Activated naive CD4-positive, alpha-beta T cell treated with anti-CD3 and anti-CD28 coated beads, Interleukin-2, amount 50 U/mL, for 24 hours (primary cell): ENCODE measurements at regions not wholly inside any gene's neighbourhood (a gene's known extent, or its start where the extent isn't known, plus 50 kb on each side); places are given as distances from the start of the nearest gene placed in this dataset.

Experiments
- H3K27ac Mint-ChIP-seq: one replicate; pipeline ENCODE4 v1.8.0; 2021; ENCODE audit warnings: mild to moderate bottlenecking, mixed read lengths
- H3K27me3 Mint-ChIP-seq: one replicate; pipeline ENCODE4 v1.8.0; 2021; ENCODE audit warnings: mixed read lengths
- H3K36me3 Mint-ChIP-seq: one replicate; pipeline ENCODE4 v1.8.0; 2021; ENCODE audit warnings: mixed read lengths
- H3K4me1 Mint-ChIP-seq: one replicate; pipeline ENCODE4 v1.8.0; 2021; ENCODE audit warnings: mixed read lengths
- H3K4me3 Mint-ChIP-seq: one replicate; pipeline ENCODE4 v1.8.0; 2021; ENCODE audit warnings: mild to moderate bottlenecking, mixed read lengths
- H3K9me3 Mint-ChIP-seq: one replicate; pipeline ENCODE4 v1.8.0; 2021; ENCODE audit warnings: mixed read lengths

DNA sequence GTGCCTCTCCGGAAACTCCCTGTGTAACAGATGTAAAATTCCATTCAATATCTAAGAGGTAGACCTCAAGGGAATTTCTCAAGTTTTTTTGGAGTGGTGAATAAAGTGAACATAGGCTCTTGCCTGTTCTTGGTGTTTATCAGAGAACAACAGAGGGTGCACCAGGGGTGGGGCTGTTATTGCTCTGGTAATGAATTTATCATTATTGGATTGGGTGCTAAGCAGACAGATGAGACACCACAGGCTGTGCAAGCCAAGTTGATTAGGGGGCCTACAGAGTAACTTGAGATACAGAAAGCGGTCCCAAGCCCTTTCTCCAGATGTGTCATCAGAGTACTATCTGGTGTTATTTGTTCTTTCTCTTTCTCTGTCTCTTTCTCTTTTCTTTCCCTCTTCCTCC, 286.3 kb downstream of the OSR1 start:
- H3K4me3 Mint-ChIP-seq, result no peak overlapping the region
- no peaks in the 10 kb centered on the region for H3K9me3 Mint-ChIP-seq
- no peaks in the 10 kb centered on the region for H3K4me1 Mint-ChIP-seq

DNA sequence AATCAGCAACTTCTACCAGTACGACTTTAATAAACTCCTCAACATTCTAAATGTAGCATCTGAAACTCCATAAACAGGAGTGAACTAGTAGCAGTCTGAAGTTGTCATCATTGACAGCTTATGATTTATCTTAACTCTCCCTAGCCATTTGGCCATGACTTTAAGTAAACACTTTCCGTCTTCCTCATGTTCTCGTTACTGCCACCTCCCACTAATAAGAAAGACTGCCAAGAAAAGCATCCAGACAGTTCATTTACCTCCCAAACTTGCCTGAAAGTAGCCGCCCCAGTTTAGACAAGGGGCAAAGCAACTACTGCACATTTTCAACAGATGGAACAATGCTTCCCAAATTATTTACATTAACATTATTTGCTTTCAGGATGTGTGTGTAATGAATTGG, 287.5 kb downstream of the OSR1 start:
- no peaks in the 10 kb centered on the region for H3K9me3 Mint-ChIP-seq
- H3K27me3 Mint-ChIP-seq, result no peaks in the 10 kb centered on the region
- no peaks in the 10 kb centered on the region for H3K4me1 Mint-ChIP-seq
- no peak overlapping the region for H3K27ac Mint-ChIP-seq
- H3K4me3 Mint-ChIP-seq, result no peak overlapping the region
- peaks cover 2% of the 10 kb centered on the region for H3K36me3 Mint-ChIP-seq

More for the DNA sequence above, 286.3 kb downstream of the OSR1 start:
- Mint-ChIP-seq H3K36me3 (peaks cover 5% of the 10 kb centered on the region), H3K27ac (no peak overlapping the region), H3K27me3 (no peaks in the 10 kb centered on the region)

DNA sequence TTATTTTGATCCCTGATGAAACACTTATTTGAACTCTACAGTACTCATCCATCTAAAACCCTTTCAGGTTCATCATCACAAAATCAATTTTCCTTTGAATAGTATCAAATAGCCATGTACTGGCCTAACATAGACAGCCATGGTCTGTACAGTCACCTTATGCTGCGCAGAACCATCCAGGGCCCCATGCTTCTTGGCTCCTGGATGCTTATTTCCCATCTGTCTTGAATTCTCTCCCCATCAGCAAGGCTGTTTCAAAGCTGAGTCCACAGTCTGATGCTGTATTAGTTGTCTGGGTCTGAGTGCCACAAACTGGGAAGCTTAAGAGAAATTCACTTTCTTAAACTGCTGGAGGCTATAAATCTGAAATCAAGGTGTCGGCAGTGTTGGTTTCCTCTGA, 290.2 kb downstream of the OSR1 start:
- Mint-ChIP-seq H3K36me3 (no peaks in the 10 kb centered on the region), H3K27me3 (no peaks in the 10 kb centered on the region), H3K27ac (no peak overlapping the region), H3K4me3 (no peak overlapping the region), H3K4me1 (no peaks in the 10 kb centered on the region), H3K9me3 (no peaks in the 10 kb centered on the region)

DNA sequence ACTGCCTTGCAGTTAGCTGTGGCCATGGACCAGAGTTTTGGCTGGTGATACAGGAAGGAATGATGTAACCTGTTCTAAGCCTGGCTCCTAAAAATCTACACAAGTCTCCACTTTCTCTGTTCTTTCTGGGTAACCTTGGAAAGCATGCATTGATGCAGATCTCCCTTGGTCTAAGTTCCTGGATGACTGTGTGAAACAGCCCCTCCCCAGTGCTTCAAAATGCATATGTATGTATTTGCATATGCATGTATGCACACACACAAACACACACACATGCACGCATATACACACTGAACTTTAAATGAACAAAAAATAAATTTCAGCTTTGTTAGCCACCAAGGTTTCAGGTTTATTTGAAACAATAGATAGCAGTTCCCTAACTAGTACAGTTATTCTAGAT, 296.1 kb downstream of the OSR1 start:
- no peaks in the 10 kb centered on the region for H3K9me3 Mint-ChIP-seq
- H3K27ac Mint-ChIP-seq, result no peak overlapping the region
- no peak overlapping the region for H3K4me3 Mint-ChIP-seq
- no peaks in the 10 kb centered on the region for H3K27me3 Mint-ChIP-seq
- peaks cover 7% of the 10 kb centered on the region for H3K4me1 Mint-ChIP-seq
- no peaks in the 10 kb centered on the region for H3K36me3 Mint-ChIP-seq

DNA sequence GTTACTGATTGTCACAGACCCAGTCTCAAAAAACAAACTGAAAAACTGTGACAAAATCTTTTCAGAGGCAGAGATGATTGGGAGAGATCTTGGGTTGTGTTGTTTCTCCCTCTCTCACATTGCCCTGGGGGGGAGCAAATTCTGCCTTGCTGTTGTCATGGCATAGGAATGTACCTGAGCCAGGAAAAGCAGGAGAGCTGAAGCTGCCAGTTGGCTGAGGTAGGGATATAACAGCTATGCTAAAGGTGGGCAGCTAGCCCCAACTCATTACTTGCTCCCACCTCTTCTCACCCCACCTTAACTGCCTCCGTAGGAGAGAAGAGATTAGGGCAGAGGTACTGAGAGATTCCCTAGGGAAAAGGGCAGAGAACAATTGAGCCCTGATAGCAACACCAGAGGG, 299.3 kb downstream of the OSR1 start:
- H3K27ac Mint-ChIP-seq, result peak overlapping the region; percentile 14
- peaks cover 3% of the 10 kb centered on the region for H3K9me3 Mint-ChIP-seq
- peaks cover 7% of the 10 kb centered on the region for H3K4me1 Mint-ChIP-seq
- H3K27me3 Mint-ChIP-seq, result no peaks in the 10 kb centered on the region
- peaks cover 4% of the 10 kb centered on the region for H3K36me3 Mint-ChIP-seq
- H3K4me3 Mint-ChIP-seq, result no peak overlapping the region

DNA sequence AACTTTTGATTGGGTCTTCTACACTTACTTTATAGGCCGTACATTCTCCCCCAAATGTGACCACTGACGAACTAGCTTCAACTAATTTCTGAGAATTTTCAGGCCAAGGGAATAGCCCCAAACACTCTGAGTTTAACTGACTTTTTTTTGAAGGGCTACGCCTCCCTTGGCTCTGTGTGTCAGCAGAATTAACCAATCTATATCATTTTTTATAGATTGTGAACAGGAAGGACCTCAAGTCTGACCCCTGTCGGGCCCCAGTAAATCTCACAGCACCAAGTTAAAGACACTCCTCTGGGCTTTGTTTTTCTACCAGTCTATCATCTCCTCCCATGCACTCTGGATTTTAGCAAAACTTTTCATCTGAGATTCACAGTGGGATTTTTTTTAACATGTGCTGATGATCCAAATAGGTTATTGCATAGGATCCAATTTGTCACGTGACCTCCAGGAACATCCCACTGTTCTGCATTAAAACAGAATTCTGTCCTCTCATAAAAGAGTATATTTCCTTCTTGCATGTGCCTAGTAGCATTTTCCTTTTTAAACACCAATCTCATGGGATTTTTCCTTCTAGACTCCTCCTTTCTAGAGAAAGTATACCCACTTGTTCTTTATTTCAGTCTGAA, 307.1 kb downstream of the OSR1 start:
- Mint-ChIP-seq H3K27ac (no peak overlapping the region), H3K36me3 (peaks cover 6% of the 10 kb centered on the region), H3K27me3 (no peaks in the 10 kb centered on the region)

DNA sequence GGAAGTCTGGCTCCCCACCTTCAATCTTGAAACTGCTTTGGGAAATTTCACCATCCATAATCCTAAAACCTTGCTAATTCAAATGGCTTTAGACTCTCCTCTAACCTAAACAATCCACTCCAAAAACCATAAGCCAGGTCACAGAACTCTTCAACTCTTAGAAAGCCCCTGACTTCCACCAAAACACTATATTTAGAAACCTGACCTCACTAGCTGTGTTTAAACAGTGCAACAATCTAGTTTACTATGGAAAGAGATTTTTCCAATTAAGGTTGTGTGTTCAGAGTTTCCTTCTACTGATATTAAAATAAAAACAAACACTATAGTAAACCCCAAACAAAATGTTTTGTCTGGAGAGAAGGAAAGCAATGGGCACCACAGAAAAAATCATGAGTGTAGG, 308.1 kb downstream of the OSR1 start:
- Mint-ChIP-seq H3K4me3 (no peak overlapping the region), H3K9me3 (peaks cover 5% of the 10 kb centered on the region), H3K27me3 (no peaks in the 10 kb centered on the region), H3K27ac (no peak overlapping the region), H3K4me1 (no peaks in the 10 kb centered on the region), H3K36me3 (peaks cover 2% of the 10 kb centered on the region)

More for the DNA sequence above, 307.1 kb downstream of the OSR1 start:
- H3K4me1 Mint-ChIP-seq, result no peaks in the 10 kb centered on the region
- no peak overlapping the region for H3K4me3 Mint-ChIP-seq
- peaks cover 5% of the 10 kb centered on the region for H3K9me3 Mint-ChIP-seq

DNA sequence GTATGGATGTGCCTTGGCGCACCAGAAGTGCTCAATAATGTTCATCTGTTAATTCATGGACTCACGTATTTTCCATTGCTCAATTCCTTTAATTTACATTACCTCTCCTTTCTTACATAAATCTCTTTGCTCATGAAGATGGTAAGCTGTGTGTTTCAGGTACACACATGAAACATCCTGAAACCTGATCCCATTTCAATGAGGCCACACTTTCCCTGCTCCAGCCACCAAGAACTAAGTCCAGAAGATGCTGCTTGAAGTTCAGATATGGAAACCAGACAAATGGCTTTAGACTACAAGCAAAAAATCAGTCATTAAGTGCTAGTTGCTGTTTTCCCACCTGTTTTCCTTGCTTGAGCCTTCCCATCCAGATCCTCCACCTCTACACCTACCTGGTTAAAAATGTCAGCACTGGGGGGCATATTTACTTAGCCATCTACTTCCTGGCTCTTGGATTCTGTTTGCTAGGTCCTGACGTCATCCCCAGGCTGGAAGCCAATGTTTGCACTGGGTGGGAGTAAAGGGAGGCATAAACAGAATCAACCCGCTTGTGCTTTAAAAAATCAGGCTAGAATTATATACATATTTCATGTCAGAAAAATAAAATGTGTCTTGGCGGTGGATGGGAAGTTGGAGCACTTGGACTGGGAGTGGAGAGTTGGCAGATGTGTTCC, 309.7 kb downstream of the OSR1 start:
- no peak overlapping the region for H3K27ac Mint-ChIP-seq
- no peaks in the 10 kb centered on the region for H3K4me1 Mint-ChIP-seq
- H3K9me3 Mint-ChIP-seq, result no peaks in the 10 kb centered on the region
- no peaks in the 10 kb centered on the region for H3K27me3 Mint-ChIP-seq
- H3K4me3 Mint-ChIP-seq, result no peak overlapping the region
- no peaks in the 10 kb centered on the region for H3K36me3 Mint-ChIP-seq

DNA sequence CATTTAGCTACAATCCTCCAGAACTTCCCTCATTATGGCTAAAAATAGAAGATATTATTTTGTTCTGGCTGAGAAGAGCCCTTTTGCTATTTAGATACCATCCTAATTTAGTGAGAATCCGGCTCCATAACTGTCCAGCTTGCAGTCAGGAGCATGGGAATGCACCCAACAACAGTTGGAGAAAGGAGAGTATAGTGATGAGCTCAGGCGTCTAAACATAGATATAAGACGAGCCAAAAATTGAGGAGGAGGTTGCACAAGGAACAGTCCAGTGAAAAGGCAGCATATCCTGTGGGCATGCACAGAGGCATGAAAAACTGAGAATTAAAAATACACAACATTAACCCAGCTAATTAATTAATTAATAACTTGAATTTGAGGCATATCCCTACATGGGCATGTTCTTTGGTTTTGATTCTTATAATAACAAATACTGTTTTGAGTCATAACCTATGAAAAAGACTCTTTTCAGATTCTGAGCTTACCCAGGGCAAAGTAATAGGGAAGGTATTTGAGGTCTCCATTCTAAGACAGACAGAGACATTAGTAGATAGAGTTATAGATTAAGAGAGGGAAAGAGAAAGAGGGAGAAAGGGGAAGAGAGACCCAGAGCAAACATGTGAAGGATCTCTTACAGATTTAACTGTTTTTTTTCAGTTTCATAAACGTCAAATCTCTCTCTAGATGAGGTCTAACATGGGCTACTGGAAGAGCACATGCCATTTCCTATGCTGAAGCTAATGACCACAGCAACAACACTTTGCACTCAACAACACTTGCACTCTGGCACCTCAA, 311.2 kb downstream of the OSR1 start:
- Mint-ChIP-seq H3K4me1 (no peaks in the 10 kb centered on the region), H3K27ac (no peak overlapping the region), H3K9me3 (no peaks in the 10 kb centered on the region), H3K4me3 (no peak overlapping the region), H3K36me3 (no peaks in the 10 kb centered on the region), H3K27me3 (no peaks in the 10 kb centered on the region)

DNA sequence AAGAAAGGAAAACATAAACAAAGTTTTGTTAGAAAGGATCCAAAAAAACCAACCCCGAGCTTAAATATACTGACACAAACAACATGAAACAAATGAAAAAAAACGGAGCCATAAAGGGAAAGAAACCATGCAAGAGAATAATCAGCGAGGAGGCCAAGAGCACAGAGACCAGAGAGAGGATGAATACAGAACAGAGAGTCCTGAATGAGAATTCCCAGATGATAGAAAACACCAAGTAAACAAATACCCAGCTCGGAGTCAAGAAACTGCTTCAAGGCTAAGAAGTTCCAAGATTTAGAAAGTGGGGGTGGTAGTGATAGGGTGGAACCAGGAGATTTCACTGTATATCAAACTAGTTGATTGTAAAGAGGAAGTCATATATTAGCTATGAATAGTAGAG, 313.3 kb downstream of the OSR1 start:
- no peaks in the 10 kb centered on the region for H3K4me1 Mint-ChIP-seq
- H3K4me3 Mint-ChIP-seq, result no peak overlapping the region
- H3K9me3 Mint-ChIP-seq, result no peaks in the 10 kb centered on the region
- H3K27me3 Mint-ChIP-seq, result no peaks in the 10 kb centered on the region
- H3K27ac Mint-ChIP-seq, result no peak overlapping the region
- H3K36me3 Mint-ChIP-seq, result no peaks in the 10 kb centered on the region

DNA sequence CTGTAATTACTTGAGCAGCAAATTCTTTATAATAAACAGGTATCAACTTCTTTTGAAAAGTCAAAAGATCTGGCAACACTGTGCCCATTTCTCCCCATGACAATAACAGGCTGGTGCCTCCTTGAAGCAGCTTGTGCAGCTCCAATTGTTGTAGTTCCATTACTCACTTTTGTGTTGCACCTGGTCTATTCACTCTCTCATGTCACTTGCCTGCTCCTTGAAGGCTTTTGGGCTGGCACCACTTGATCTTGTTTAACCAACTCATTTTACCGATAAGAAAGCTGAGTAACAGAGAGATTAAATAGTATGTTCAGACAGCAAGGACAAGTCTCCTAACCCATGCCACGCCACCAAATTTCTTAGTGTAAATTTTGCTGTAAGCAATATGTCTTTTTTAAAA, 314.5 kb downstream of the OSR1 start:
- no peak overlapping the region for H3K4me3 Mint-ChIP-seq
- no peaks in the 10 kb centered on the region for H3K9me3 Mint-ChIP-seq
- no peaks in the 10 kb centered on the region for H3K4me1 Mint-ChIP-seq
- H3K36me3 Mint-ChIP-seq, result no peaks in the 10 kb centered on the region
- no peak overlapping the region for H3K27ac Mint-ChIP-seq
- H3K27me3 Mint-ChIP-seq, result no peaks in the 10 kb centered on the region

DNA sequence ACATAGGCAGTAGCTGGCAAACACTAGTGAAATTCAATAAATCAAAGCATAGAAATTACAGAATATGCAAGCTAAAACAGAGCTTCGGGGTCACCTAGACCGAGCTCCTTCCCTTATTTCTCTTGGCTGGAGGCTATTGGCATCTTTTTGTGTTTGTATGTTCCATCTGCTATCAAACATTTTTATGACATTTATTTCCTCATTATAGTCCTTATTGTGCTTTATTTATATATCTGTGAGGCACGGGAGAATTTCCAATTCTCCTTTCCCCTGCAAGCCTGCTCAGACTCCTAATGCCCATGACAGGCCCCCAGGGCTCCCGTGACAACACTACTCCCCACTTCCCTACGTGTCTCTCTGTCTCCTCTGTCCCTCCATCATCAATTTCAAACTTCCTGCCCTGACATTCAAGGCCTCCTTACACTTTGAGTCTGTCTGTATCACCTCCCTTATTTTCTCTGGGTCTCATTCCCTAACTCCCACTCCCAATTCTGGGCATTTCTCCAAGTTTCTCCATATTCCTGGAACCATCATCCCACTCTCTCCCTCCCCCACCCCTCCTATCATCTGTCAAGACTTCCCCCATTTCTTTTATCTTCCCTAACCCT, 316.9 kb downstream of the OSR1 start:
- H3K36me3 Mint-ChIP-seq, result peaks cover 2% of the 10 kb centered on the region
- no peaks in the 10 kb centered on the region for H3K9me3 Mint-ChIP-seq
- H3K4me1 Mint-ChIP-seq, result no peaks in the 10 kb centered on the region
- H3K27me3 Mint-ChIP-seq, result no peaks in the 10 kb centered on the region
- H3K27ac Mint-ChIP-seq, result no peak overlapping the region
- no peak overlapping the region for H3K4me3 Mint-ChIP-seq

DNA sequence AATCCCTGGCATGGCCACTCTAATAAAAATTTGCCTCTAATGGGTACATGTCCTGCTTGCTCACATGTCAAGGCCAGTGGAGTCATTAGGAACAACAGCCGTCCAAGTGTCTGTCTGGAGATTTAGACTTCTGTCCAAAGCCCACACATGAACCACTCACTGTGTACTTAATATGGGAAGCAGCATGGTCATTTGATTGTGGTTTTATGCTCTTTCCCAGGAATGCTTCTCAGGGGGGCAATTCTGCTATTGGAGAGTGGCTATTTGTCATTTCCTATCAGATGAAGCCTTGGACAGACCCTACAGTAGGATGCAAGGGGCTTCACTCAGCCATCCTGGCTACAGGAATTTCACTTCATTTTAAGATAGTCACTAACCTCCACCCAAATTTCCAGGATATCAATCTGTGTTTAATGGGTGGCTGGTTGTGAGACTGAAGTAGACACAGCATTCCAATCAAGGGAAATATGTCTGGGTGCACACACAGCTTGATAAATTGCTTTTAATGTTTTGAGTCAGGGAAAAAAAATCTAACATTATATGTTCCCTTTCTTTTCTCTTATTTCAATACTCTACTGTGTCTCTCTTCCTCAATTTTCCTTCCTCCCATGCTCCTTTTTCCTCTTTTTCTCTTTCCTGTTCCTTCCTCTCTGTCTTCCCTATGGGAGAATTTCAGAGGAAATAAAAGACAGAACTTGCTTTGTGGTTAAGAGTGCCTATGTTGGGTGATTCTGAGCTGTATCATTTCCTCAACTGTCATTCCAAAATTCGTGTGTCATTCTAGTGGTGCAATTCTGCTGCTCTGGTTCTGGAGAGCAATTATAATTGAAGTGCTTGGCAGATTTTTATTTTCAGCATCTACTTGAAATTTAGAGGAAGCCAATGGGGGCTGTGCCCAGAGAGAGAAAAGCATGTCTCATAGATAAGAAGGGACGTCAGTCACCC, 320.1 kb downstream of the OSR1 start:
- no peaks in the 10 kb centered on the region for H3K4me1 Mint-ChIP-seq
- H3K4me3 Mint-ChIP-seq, result no peak overlapping the region
- H3K27ac Mint-ChIP-seq, result no peak overlapping the region
- H3K36me3 Mint-ChIP-seq, result peaks cover 2% of the 10 kb centered on the region
- H3K27me3 Mint-ChIP-seq, result no peaks in the 10 kb centered on the region
- H3K9me3 Mint-ChIP-seq, result no peaks in the 10 kb centered on the region

DNA sequence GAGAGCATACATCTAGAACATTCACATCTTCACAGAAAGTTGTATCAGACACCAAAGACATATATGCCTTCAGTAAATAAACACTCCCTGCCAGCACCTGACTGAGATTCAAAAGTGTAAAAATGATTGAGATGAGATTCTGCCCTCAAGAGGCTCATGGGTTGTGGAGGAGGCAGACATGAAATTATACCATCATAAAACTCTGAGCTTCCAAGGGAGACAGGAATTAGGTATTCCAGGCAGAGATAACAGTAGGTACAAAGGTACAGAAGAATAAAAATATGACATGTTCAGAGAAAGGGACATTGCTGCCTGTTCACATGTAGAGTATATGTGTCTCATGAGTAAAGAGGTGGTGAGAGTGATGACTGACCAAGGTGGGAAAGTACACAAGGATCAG, 322.3 kb downstream of the OSR1 start:
- H3K4me3 Mint-ChIP-seq, result no peak overlapping the region
- no peak overlapping the region for H3K27ac Mint-ChIP-seq
- no peaks in the 10 kb centered on the region for H3K4me1 Mint-ChIP-seq
- no peaks in the 10 kb centered on the region for H3K27me3 Mint-ChIP-seq
- H3K9me3 Mint-ChIP-seq, result no peaks in the 10 kb centered on the region
- H3K36me3 Mint-ChIP-seq, result peaks cover 2% of the 10 kb centered on the region

DNA sequence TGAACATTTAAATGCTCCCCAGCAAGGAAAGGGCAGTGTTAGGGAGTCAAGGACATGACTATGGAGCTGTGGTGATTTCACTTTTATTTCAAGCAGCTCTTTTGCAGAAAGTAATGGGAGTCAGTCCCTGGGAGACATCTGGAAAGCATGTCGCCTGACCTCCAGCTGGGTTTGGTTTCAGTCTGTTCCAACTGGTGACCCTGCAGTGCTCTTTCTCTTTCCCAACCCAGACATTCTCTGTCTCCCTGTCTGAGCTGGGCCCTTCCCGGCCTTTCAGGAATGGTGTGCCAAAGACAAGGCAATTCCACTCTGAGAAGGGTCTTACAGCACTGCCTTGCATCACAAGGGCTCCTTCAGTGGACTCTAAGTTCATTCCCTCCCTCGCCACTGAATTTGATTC, 323.2 kb downstream of the OSR1 start:
- H3K27ac Mint-ChIP-seq, result no peak overlapping the region
- H3K4me3 Mint-ChIP-seq, result no peak overlapping the region
- H3K9me3 Mint-ChIP-seq, result no peaks in the 10 kb centered on the region
- H3K27me3 Mint-ChIP-seq, result no peaks in the 10 kb centered on the region
- no peaks in the 10 kb centered on the region for H3K4me1 Mint-ChIP-seq
- peaks cover 2% of the 10 kb centered on the region for H3K36me3 Mint-ChIP-seq
